Liver (tissue), 7 donors: ENCODE measurements at regions not wholly inside any gene's neighbourhood (a gene's known extent, or its start where the extent isn't known, plus 50 kb on each side); places are given as distances from the start of the nearest gene placed in this dataset.

Experiments used
- DNase-seq: peaks from one replicate; pipeline ENCODE4 v3.0.0-alpha.2; 2017; ENCODE audit warnings: low spot score
- H3K27ac ChIP-seq, 2 donors: one replicate each; pipeline ENCODE4 v1.7.0; 2013; ENCODE audit warnings: inconsistent platforms in 2 of 2, low read length in 2 of 2, control low read depth in 1 of 2, low read depth in 1 of 2, mild to moderate bottlenecking in 1 of 2
- H3K27me3 ChIP-seq, 4 donors: one replicate each; pipeline versions ENCODE4 v1.6.1 to v1.7.0; 2013; ENCODE audit warnings: low read length in 3 of 4, inconsistent platforms in 1 of 4, mild to moderate bottlenecking in 1 of 4, moderate library complexity in 1 of 4; ENCODE audit not compliant: control insufficient read depth in 4 of 4, insufficient read depth in 4 of 4
- H3K36me3 ChIP-seq, 4 donors: one replicate each; pipeline versions ENCODE4 v1.6.1 to v1.7.0; 2013; ENCODE audit warnings: low read length in 3 of 4, mild to moderate bottlenecking in 3 of 4, low read depth in 1 of 4, moderate library complexity in 1 of 4; ENCODE audit not compliant: control insufficient read depth in 4 of 4, insufficient read depth in 3 of 4
- H3K4me1 ChIP-seq, 4 donors: one replicate each; pipeline versions ENCODE4 v1.6.1 to v1.7.0; 2013; ENCODE audit warnings: low read length in 3 of 4, mild to moderate bottlenecking in 3 of 4, moderate library complexity in 1 of 4; ENCODE audit not compliant: control insufficient read depth in 4 of 4, insufficient read depth in 4 of 4
- H3K4me3 ChIP-seq, 3 donors: one replicate each; pipeline versions ENCODE4 v1.6.1 to v1.7.0; 2013; ENCODE audit warnings: low read length in 3 of 3, control low read depth in 1 of 3, low read depth in 1 of 3, mild to moderate bottlenecking in 1 of 3
- H3K9ac ChIP-seq, 2 donors: one replicate each; pipeline ENCODE4 v1.7.0; 2013; ENCODE audit warnings: low read length in 2 of 2, mild to moderate bottlenecking in 2 of 2, moderate library complexity in 2 of 2, control low read depth in 1 of 2, low read depth in 1 of 2
- H3K9me3 ChIP-seq, 4 donors: one replicate each; pipeline versions ENCODE4 v1.6.1 to v1.7.0; 2013; ENCODE audit warnings: low read length in 3 of 4; ENCODE audit not compliant: control insufficient read depth in 4 of 4
- ATF3 ChIP-seq: IDR thresholded peaks from 2 replicates; pipeline ENCODE4 v1.6.1; 2016; ENCODE audit warnings: antibody characterized with exemption
- FOXA1 ChIP-seq: IDR thresholded peaks from 2 replicates; pipeline ENCODE4 v1.6.1; 2016; ENCODE audit warnings: antibody characterized with exemption
- FOXA2 ChIP-seq: IDR thresholded peaks from 2 replicates; pipeline ENCODE4 v1.6.1; 2016; ENCODE audit warnings: antibody characterized with exemption
- HNF4A ChIP-seq, 2 donors: conservative IDR thresholded peaks; 2 replicates each; pipeline ENCODE4 v1.6.1; 2016; ENCODE audit warnings: antibody characterized with exemption in 2 of 2, mild to moderate bottlenecking in 2 of 2
- HNF4G ChIP-seq: IDR thresholded peaks from 2 replicates; pipeline ENCODE4 v1.6.1; 2016; ENCODE audit warnings: antibody characterized with exemption
- JUND ChIP-seq, 2 donors: IDR thresholded peaks; 2 replicates each; pipeline ENCODE4 v1.6.1; 2016; ENCODE audit warnings: antibody characterized with exemption in 2 of 2
- NR2F2 ChIP-seq: IDR thresholded peaks from 2 replicates; pipeline ENCODE4 v1.6.1; 2016; ENCODE audit warnings: antibody characterized with exemption
- RAD21 ChIP-seq, 2 donors: IDR thresholded peaks; 2 replicates each; pipeline ENCODE4 v1.6.1; 2016; ENCODE audit warnings: antibody characterized with exemption in 2 of 2, mild to moderate bottlenecking in 2 of 2
- REST ChIP-seq: IDR thresholded peaks from 2 replicates; pipeline ENCODE4 v1.6.1; 2016; ENCODE audit warnings: antibody characterized with exemption, mild to moderate bottlenecking
- RXRA ChIP-seq, 2 donors: IDR thresholded peaks; 2 replicates each; pipeline ENCODE4 v1.6.1; 2017 to 2018; ENCODE audit warnings: antibody characterized with exemption in 2 of 2, mild to moderate bottlenecking in 1 of 2
- SP1 ChIP-seq: IDR thresholded peaks from 2 replicates; pipeline ENCODE4 v1.6.1; 2018; ENCODE audit warnings: antibody characterized with exemption, mild to moderate bottlenecking
- TAF1 ChIP-seq: conservative IDR thresholded peaks from 2 replicates; pipeline ENCODE4 v1.6.1; 2016; ENCODE audit warnings: antibody characterized with exemption, mild to moderate bottlenecking
- YY1 ChIP-seq: IDR thresholded peaks from 2 replicates; pipeline ENCODE4 v1.6.1; 2016; ENCODE audit warnings: antibody characterized with exemption, mild to moderate bottlenecking
- ZBTB33 ChIP-seq: IDR thresholded peaks from 2 replicates; pipeline ENCODE4 v1.6.1; 2016; ENCODE audit warnings: antibody characterized with exemption
- WGBS: extraction: QIAGEN DNeasy Blood & Tissue Kit; methylation state at CpG from one replicate; pipeline ENCODE4 v1.1.7; 2013; 5-methylcytosine and 5-hydroxymethylcytosine counted together
- TF ChIP-seq, protein P1 (sequence below): IDR thresholded peaks from 2 replicates; pipeline ENCODE4 v1.6.1; 2016; ENCODE audit warnings: antibody characterized with exemption
- donor health status: healthy.
- donor health status: healthy.
- donor health status: healthy.
- donor health status: healthy.

DNA sequence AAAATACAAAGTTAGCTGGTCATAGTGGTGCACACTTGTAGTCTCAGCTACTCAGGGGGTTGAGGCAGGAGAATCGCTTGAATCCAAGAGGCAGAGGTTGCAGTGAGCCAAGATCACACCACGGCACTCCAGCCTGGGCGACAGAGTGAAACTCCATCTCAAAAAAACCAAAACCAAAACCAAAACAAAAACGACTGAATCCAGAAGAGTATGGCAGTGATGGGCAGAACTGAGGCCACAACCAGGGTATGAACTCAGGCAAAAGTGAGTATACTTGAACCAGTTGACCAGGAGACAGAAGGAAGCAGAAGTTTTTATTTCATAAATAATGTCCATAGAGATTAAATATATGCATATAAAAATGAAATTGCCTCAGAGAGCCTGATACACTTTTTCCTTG lies 620.0 kb upstream of the SEL1L start:
- H3K4me3 ChIP-seq, result no peak overlapping the region
- WGBS, result 73% methylated on average over 4 of the region's 4 CpGs
- no peaks in the 10 kb centered on the region for H3K4me1 ChIP-seq

DNA sequence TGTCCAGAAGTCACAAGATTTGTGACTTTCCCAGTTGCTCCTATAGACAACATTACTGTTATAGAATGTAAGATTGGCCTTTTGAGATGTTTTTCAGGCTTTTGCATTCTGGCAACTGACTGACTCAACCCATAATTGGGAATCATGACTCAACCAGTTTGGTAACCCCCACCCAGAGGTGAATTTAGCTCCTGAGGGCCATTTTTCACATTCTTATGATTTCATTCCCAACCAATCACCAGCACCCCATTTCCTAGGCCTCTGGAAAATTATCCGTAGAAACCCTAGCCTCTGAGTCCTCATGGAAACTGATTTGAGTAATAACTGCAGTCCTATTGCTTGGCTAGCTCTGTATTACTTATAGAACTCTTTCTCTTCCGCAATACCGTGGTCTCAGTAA lies 626.0 kb upstream of the SEL1L start:
- Histone ChIP-seq H3K4me3 (no peak overlapping the region), H3K4me1 (no peaks in the 10 kb centered on the region), H3K9me3 (no peaks in the 10 kb centered on the region), H3K27me3 (no peaks in the 10 kb centered on the region), H3K27ac (no peak overlapping the region), H3K36me3 (no peaks in the 10 kb centered on the region), H3K9ac (no peak overlapping the region)
- DNase-seq, result no peak
- 95% methylated on average over 3 of the region's 3 CpGs for WGBS
- TF ChIP-seq, protein P1, sequence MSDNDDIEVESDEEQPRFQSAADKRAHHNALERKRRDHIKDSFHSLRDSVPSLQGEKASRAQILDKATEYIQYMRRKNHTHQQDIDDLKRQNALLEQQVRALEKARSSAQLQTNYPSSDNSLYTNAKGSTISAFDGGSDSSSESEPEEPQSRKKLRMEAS, result no peak
- no peak for TF ChIP-seq JUND (IDR thresholded peaks at IDR 0.05)
- no peak for TF ChIP-seq FOXA1
- no peak for TF ChIP-seq ATF3
- no peak for TF ChIP-seq YY1
- no peak for TF ChIP-seq HNF4A (conservative IDR thresholded peaks at IDR 0.05)
- TF ChIP-seq HNF4G, result no peak
- no peak for TF ChIP-seq SP1
- no peak for TF ChIP-seq ZBTB33
- no peak for TF ChIP-seq REST
- no peak for TF ChIP-seq NR2F2
- TF ChIP-seq RAD21 (IDR thresholded peaks at IDR 0.05), result no peak

More for the DNA sequence above, 620.0 kb upstream of the SEL1L start:
- Histone ChIP-seq H3K36me3 (no peaks in the 10 kb centered on the region), H3K9me3 (no peaks in the 10 kb centered on the region), H3K27me3 (peaks cover 0 to 2% (median 0%) of the 10 kb centered on the region in 4 donors), H3K9ac (no peak overlapping the region), H3K27ac (no peak overlapping the region)
- no peak for DNase-seq
- no peak for TF ChIP-seq SP1
- no peak for TF ChIP-seq TAF1
- no peak for TF ChIP-seq REST
- TF ChIP-seq FOXA1, result no peak
- no peak for TF ChIP-seq HNF4A (conservative IDR thresholded peaks at IDR 0.05)
- TF ChIP-seq FOXA2, result no peak
- TF ChIP-seq RXRA (IDR thresholded peaks at IDR 0.05), result no peak
- no peak for TF ChIP-seq ZBTB33
- TF ChIP-seq YY1, result no peak
